Choroid plexus epithelial cell (primary cell): ENCODE measurements at regions not wholly inside any gene's neighbourhood (a gene's known extent, or its start where the extent isn't known, plus 50 kb on each side); places are given as distances from the start of the nearest gene placed in this dataset.
"Not testable (repeated sequence)": the region's sequence is repeated elsewhere in the genome, so short reads cannot be mapped to it uniquely, and the experiment has no call there.

Source experiments
- DNase-seq: peaks from one replicate; pipeline ENCODE4 v3.0.0-alpha.2; 2010; ENCODE audit warnings: low read depth
- H3K4me3 ChIP-seq: 2 replicates; pipeline ENCODE4 v1.5.1; 2011; ENCODE audit warnings: low read depth, mild to moderate bottlenecking, control low read depth, low read length, moderate library complexity
- CTCF ChIP-seq: conservative IDR thresholded peaks from 2 replicates; pipeline ENCODE4 v1.5.1; 2011; ENCODE audit warnings: low read depth, mild to moderate bottlenecking, control low read depth, inconsistent platforms, low read length, moderate library complexity

- TF ChIP-seq CTCF = no peak
- no peak for DNase-seq
- no peak overlapping the region for H3K4me3 ChIP-seq
Observed at GRCh38 chr6:66995669-66996068, 1288.6 kb upstream of the EYS start.

GRCh38 chr6:66993708-66994107 lies 1286.7 kb upstream of the EYS start:
- not testable (repeated sequence) for H3K4me3 ChIP-seq, DNase-seq

- no peak for TF ChIP-seq CTCF
- H3K4me3 ChIP-seq = no peak overlapping the region
- DNase-seq = no peak
Observed at GRCh38 chr6:66993272-66993671, 1286.2 kb upstream of the EYS start.

- TF ChIP-seq CTCF = no peak
- no peak overlapping the region for H3K4me3 ChIP-seq
- no peak for DNase-seq
Observed at GRCh38 chr6:66992660-66993059, 1285.6 kb upstream of the EYS start.

- H3K4me3 ChIP-seq = no peak overlapping the region
- no peak for DNase-seq
- no peak for TF ChIP-seq CTCF
Observed at GRCh38 chr6:66986940-66987339, 1279.9 kb upstream of the EYS start.

- peak; percentile 4 for DNase-seq
- TF ChIP-seq CTCF = no peak
Observed at GRCh38 chr6:66985816-66986215, 1278.8 kb upstream of the EYS start.

GRCh38 chr6:66970373-66970772 lies 1263.3 kb upstream of the EYS start:
- TF ChIP-seq CTCF = no peak
- H3K4me3 ChIP-seq = no peak overlapping the region
- no peak for DNase-seq

More at GRCh38 chr6:66985816-66986215, 1278.8 kb upstream of the EYS start:
- no peak overlapping the region for H3K4me3 ChIP-seq

GRCh38 chr6:66965227-66965626 lies 1258.2 kb upstream of the EYS start:
- no peak overlapping the region for H3K4me3 ChIP-seq
- TF ChIP-seq CTCF = no peak
- DNase-seq = no peak
